AG04450 (cell line): ENCODE measurements at regions not wholly inside any gene's neighbourhood (a gene's known extent, or its start where the extent isn't known, plus 50 kb on each side); places are given as distances from the start of the nearest gene placed in this dataset.
"Not testable (repeated sequence)": the region's sequence is repeated elsewhere in the genome, so short reads cannot be mapped to it uniquely, and the experiment has no call there.

ENCODE experiments used
- CTCF ChIA-PET: fragments of 300-600, 350-600 bp; formaldehyde crosslinking; extraction: SDS; loops from one replicate; lab custom pipeline; 2022; ENCODE audit warnings: antibody characterized with exemption, inconsistent platforms; lab: Charles Lee
- POLR2A ChIA-PET: fragments of 350-600 bp; formaldehyde crosslinking; extraction: SDS; loops from one replicate; lab custom pipeline; 2021; ENCODE audit warnings: antibody characterized with exemption, inconsistent platforms; lab: Yijun Ruan, JAX
- DNase-seq: peaks from one replicate; pipeline ENCODE4 v3.0.0-alpha.2; 2011; ENCODE audit warnings: low read depth, low spot score
- H3K27ac ChIP-seq: one replicate; pipeline ENCODE4 v1.5.1; 2012; ENCODE audit warnings: low read depth, low read length, control low read depth
- H3K27me3 ChIP-seq: one replicate; pipeline ENCODE4 v1.6.0; 2012; ENCODE audit warnings: low read length; ENCODE audit not compliant: control insufficient read depth, insufficient read depth
- H3K4me3 ChIP-seq: 2 replicates; pipeline ENCODE4 v1.5.1; 2011; ENCODE audit warnings: mild to moderate bottlenecking, low read depth, low read length, control low read depth
- H3K9me3 ChIP-seq: 2 replicates; pipeline ENCODE4 v1.5.1; 2012; ENCODE audit warnings: low read length; ENCODE audit not compliant: control insufficient read depth, insufficient read depth
- CTCF ChIP-seq: IDR thresholded peaks from 2 replicates; pipeline ENCODE4 v1.5.1; 2011; ENCODE audit warnings: low read depth, low read length, control low read depth, inconsistent platforms

- no peak for DNase-seq
- no peak overlapping the region for H3K4me3 ChIP-seq
- H3K9me3 ChIP-seq: no peaks in the 10 kb centered on the region
- ChIA-PET CTCF (no interaction called here), POLR2A (no interaction called here)
- TF ChIP-seq CTCF: no peak
- no peak overlapping the region for H3K27ac ChIP-seq
- no peaks in the 10 kb centered on the region for H3K27me3 ChIP-seq
Measured at GRCh38 chr2:76008001-76008702, 297.4 kb upstream of the GCFC2 start.

- TF ChIP-seq CTCF: no peak
- Histone ChIP-seq H3K27me3 (no peaks in the 10 kb centered on the region), H3K4me3 (no peak overlapping the region), H3K27ac (no peak overlapping the region), H3K9me3 (no peaks in the 10 kb centered on the region)
- DNase-seq: no peak
- ChIA-PET CTCF (no interaction called here), POLR2A (no interaction called here)
Measured at GRCh38 chr2:76000425-76000824, 289.7 kb upstream of the GCFC2 start.

GRCh38 chr2:75998451-75998850 lies 287.7 kb upstream of the GCFC2 start:
- no peak overlapping the region for H3K4me3 ChIP-seq
- DNase-seq: no peak
- peaks cover 6% of the 10 kb centered on the region; the same call in 1 of the 2 replicates for H3K9me3 ChIP-seq
- CTCF ChIA-PET: no interaction called here
- POLR2A ChIA-PET: no interaction called here
- H3K27me3 ChIP-seq: no peaks in the 10 kb centered on the region
- H3K27ac ChIP-seq: no peak overlapping the region
- no peak for TF ChIP-seq CTCF

- Histone ChIP-seq H3K27me3 (no peaks in the 10 kb centered on the region), H3K9me3 (peaks cover 6% of the 10 kb centered on the region; the same call in 1 of the 2 replicates), H3K4me3 (no peak overlapping the region), H3K27ac (no peak overlapping the region)
- CTCF ChIA-PET: no interaction called here
- DNase-seq: no peak
- POLR2A ChIA-PET: no interaction called here
- TF ChIP-seq CTCF: no peak
Measured at GRCh38 chr2:75994759-75995158, 284.0 kb upstream of the GCFC2 start.

- DNase-seq, CTCF ChIA-PET, POLR2A ChIA-PET: not testable (repeated sequence)
Measured at GRCh38 chr2:75988622-75989021, 277.9 kb upstream of the GCFC2 start.

More at GRCh38 chr2:75988622-75989021, 277.9 kb upstream of the GCFC2 start:
- not testable (repeated sequence) for H3K27ac ChIP-seq, H3K4me3 ChIP-seq, H3K27me3 ChIP-seq, H3K9me3 ChIP-seq
